OCI-LY1 (cell line): ENCODE measurements at regions not wholly inside any gene's neighbourhood (a gene's known extent, or its start where the extent isn't known, plus 50 kb on each side); places are given as distances from the start of the nearest gene placed in this dataset.

Experiments used
- EZH2 ChIP-seq: fragments of 200-600 bp; sonication (generic), shearing (Covaris generic); IDR thresholded peaks from 2 replicates; pipeline ENCODE4 v1.8.0; 2017; ENCODE audit warnings: borderline replicate concordance, mixed run types, mild to moderate bottlenecking, antibody characterized with exemption, low read length, moderate library complexity, mixed read lengths
- TF ChIP-seq, protein P1 (sequence below): fragments of 200-600 bp; sonication (generic), shearing (Covaris generic); IDR thresholded peaks from 2 replicates; pipeline ENCODE4 v1.5.1; 2017; ENCODE audit warnings: mild to moderate bottlenecking, antibody characterized with exemption, low read length, moderate library complexity, mixed read lengths

DNA sequence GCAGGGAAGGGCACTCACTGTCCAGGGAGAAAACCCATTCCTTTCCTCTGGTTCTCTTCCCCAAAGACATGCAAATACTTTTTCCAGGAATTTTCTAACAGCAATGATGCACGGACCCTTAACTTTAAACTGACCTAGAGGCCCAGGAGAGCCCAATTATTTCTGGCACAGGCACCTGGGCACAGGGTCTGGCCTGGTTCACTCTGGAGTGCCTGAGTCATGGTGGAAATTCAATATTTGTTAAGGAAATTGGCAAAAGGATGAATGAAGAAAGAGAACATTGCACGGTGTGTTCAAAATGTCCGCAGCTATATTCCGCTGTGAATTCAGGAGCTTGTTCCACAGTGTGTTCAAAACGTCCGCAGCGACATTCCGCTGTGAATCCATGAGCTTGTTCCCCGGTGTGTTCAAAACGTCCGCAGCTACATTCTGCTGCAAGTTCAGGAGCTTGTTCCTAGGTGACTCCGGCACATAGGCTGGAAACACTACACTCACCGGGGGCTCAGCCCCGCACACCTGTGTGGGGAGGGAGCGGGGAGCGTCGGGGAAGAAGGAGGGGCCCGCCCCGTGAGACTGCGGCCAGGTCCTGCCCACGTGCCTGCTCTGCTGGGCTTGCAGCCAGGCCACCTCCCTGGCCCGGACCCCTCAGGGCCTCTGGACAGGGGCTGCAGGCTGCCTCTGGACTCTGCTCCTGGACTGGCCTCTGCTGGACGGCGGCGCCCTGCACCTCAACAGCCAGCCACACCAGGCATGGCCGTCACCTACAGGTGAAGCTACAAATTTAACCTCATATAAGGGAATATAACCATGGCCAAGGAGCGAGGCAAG lies 72.0 kb upstream of the FAM20C start:
- TF ChIP-seq, protein P1, sequence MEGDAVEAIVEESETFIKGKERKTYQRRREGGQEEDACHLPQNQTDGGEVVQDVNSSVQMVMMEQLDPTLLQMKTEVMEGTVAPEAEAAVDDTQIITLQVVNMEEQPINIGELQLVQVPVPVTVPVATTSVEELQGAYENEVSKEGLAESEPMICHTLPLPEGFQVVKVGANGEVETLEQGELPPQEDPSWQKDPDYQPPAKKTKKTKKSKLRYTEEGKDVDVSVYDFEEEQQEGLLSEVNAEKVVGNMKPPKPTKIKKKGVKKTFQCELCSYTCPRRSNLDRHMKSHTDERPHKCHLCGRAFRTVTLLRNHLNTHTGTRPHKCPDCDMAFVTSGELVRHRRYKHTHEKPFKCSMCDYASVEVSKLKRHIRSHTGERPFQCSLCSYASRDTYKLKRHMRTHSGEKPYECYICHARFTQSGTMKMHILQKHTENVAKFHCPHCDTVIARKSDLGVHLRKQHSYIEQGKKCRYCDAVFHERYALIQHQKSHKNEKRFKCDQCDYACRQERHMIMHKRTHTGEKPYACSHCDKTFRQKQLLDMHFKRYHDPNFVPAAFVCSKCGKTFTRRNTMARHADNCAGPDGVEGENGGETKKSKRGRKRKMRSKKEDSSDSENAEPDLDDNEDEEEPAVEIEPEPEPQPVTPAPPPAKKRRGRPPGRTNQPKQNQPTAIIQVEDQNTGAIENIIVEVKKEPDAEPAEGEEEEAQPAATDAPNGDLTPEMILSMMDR, result no peak
- TF ChIP-seq EZH2, result no peak
